GM12878 (cell line): ENCODE measurements at regions not wholly inside any gene's neighbourhood (a gene's known extent, or its start where the extent isn't known, plus 50 kb on each side); places are given as distances from the start of the nearest gene placed in this dataset.

ENCODE experiments used
- ATAC-seq: fragments of 200-7000 bp; cut with Tn5 transposase; 3 replicates; pipeline ENCODE4 v1.9.1; 2020; ENCODE audit warnings: mild to moderate bottlenecking, moderate library complexity
- BruUV-seq: library from RNA; stranded (reverse); fragments of 400-500 nt; replicated peaks from 2 replicates; lab custom pipeline; 2021; lab: Mats Ljungman, UMichigan
- CTCF ChIA-PET: fragments of 300-600 bp; sonication (Branson Sonifier 250); formaldehyde crosslinking; extraction: SDS; loops from one replicate; lab custom pipeline; 2021; ENCODE audit warnings: inconsistent platforms; lab: Yijun Ruan, JAX
- POLR2A ChIA-PET: fragments of 350-600 bp; formaldehyde crosslinking; extraction: SDS; loops from one replicate; lab custom pipeline; 2021; ENCODE audit warnings: inconsistent platforms; lab: Charles Lee
- RAD21 ChIA-PET: fragments of 300-600 bp; sonication (Branson Sonifier 250); formaldehyde crosslinking; loops from one replicate; lab custom pipeline; 2023; ENCODE audit warnings: antibody characterized with exemption; ENCODE audit not compliant: unreplicated experiment; lab: Charles Lee
- SMC1A ChIA-PET: fragments of 300-600 bp; sonication (Branson Sonifier 250); formaldehyde crosslinking; loops from one replicate; lab custom pipeline; 2023; ENCODE audit not compliant: unreplicated experiment, uncharacterized antibody; lab: Charles Lee
- DNase-seq: peaks from one replicate; pipeline ENCODE4 v3.0.0-alpha.2; 2011; ENCODE audit warnings: low read depth, low spot score
- FAIRE-seq: peaks from 3 replicates; lab custom pipeline; 2011; peaks lifted over from hg19 to GRCh38; lab: Jason Lieb, UNC
- H2AFZ ChIP-seq: 2 replicates; pipeline ENCODE4 v1.6.0; 2011; ENCODE audit warnings: low read depth, low read length, control low read depth; ENCODE audit not compliant: control insufficient read depth
- H3K27ac ChIP-seq: 2 replicates; pipeline ENCODE4 v1.5.1; 2011; ENCODE audit warnings: control low read depth; ENCODE audit not compliant: control insufficient read depth, insufficient read depth
- H3K27me3 ChIP-seq, 2 experiments: replicated peaks in 1 of 2; 2 replicates each; pipeline versions ENCODE4 v1.6.0 to v1.6.1; 2011; ENCODE audit warnings: low read length in 1 of 2; ENCODE audit not compliant: control insufficient read depth in 2 of 2, insufficient read depth in 2 of 2
- H3K36me3 ChIP-seq, 2 experiments: 2 replicates each; pipeline ENCODE4 v1.5.1; 2011; ENCODE audit warnings: low read length in 1 of 2; ENCODE audit not compliant: control insufficient read depth in 2 of 2, insufficient read depth in 2 of 2
- H3K4me1 ChIP-seq: 2 replicates; pipeline ENCODE4 v1.6.1; 2011; ENCODE audit warnings: mild to moderate bottlenecking, low read length, moderate library complexity, mixed read lengths; ENCODE audit not compliant: control insufficient read depth, insufficient read depth
- H3K4me2 ChIP-seq: 2 replicates; pipeline ENCODE4 v1.6.0; 2011; ENCODE audit warnings: control low read depth; ENCODE audit not compliant: control insufficient read depth, insufficient read depth
- H3K4me3 ChIP-seq: fragments of 200-600 bp; sonication (generic); 2 replicates; pipeline ENCODE4 v1.5.1; 2016
- H3K79me2 ChIP-seq: 2 replicates; pipeline ENCODE4 v1.6.0; 2011; ENCODE audit warnings: low read length; ENCODE audit not compliant: control insufficient read depth, insufficient read depth
- H3K9ac ChIP-seq: 2 replicates; pipeline ENCODE4 v1.8.0; 2011; ENCODE audit warnings: low read length, control low read depth, mixed read lengths; ENCODE audit not compliant: control insufficient read depth, insufficient read depth
- H3K9me3 ChIP-seq: replicated peaks from 3 replicates; pipeline ENCODE4 v1.5.1; 2011; ENCODE audit warnings: mild to moderate bottlenecking, low read length; ENCODE audit not compliant: control insufficient read depth, insufficient read depth
- H4K20me1 ChIP-seq: 2 replicates; pipeline ENCODE4 v1.6.0; 2011; ENCODE audit not compliant: control insufficient read depth, insufficient read depth
- MTA2 ChIP-seq: fragments of 450-650 bp; IDR thresholded peaks from 2 replicates; pipeline ENCODE4 v1.6.1; 2016; ENCODE audit warnings: low read depth, mild to moderate bottlenecking, moderate library complexity
- NR2C2 ChIP-seq: IDR thresholded peaks from 2 replicates; pipeline ENCODE4 v1.6.1; 2011; ENCODE audit warnings: borderline replicate concordance, low read depth; ENCODE audit not compliant: control insufficient read depth, insufficient read length
- PAX8 ChIP-seq: fragments of 450-650 bp; IDR thresholded peaks from 2 replicates; pipeline ENCODE4 v1.6.1; 2017; ENCODE audit warnings: mild to moderate bottlenecking, moderate library complexity
- PML ChIP-seq: IDR thresholded peaks from 2 replicates; pipeline ENCODE4 v1.6.1; 2012; ENCODE audit warnings: low read length, inconsistent platforms
- WGBS: methylation state at CpG from one replicate; pipeline ENCODE4 v1.1.6; 2016; ENCODE audit warnings: low lambda C conversion rate; ENCODE audit not compliant: insufficient replicate concordance, insufficient coverage; ENCODE audit errors: missing lambda C conversion rate; 5-methylcytosine and 5-hydroxymethylcytosine counted together
- in situ Hi-C: fragments of 300-500 bp; cut with MboI; formaldehyde crosslinking; loops from 9 replicates; pipeline ENCODE4 v1.14.3; 2018; ENCODE audit warnings: mixed read lengths
- intact Hi-C: fragments of 100-400 bp; cut with micrococcal nuclease; formaldehyde crosslinking; loops from one replicate; pipeline ENCODE4 v1.14.2; 2022; ENCODE audit not compliant: unreplicated experiment
- TF ChIP-seq, protein P1 (sequence below): IDR thresholded peaks from 2 replicates; pipeline ENCODE4 v1.6.1; 2012; ENCODE audit warnings: improper control_type of control experiment, low read depth, low read length; ENCODE audit not compliant: insufficient replicate concordance
- TF ChIP-seq, protein P2 (sequence below): IDR thresholded peaks from 2 replicates; pipeline ENCODE4 v1.6.1; 2012; ENCODE audit warnings: low read depth, low read length, improper control_type of control experiment
- TF ChIP-seq, protein P3 (sequence below): fragments of 450-650 bp; formaldehyde crosslinking; IDR thresholded peaks from 2 replicates; pipeline ENCODE4 v1.5.0; 2022; ENCODE audit warnings: mild to moderate bottlenecking, missing genetic modification characterization
- TF ChIP-seq, protein P4 (sequence below): fragments of 450-650 bp; IDR thresholded peaks from 2 replicates; pipeline ENCODE4 v1.6.1; 2017; ENCODE audit warnings: antibody characterized with exemption, mild to moderate bottlenecking, moderate library complexity
- TF ChIP-seq, protein P5 (sequence below): fragments of 150-350 bp; IDR thresholded peaks from 2 replicates; pipeline ENCODE4 v1.6.1; 2014; ENCODE audit warnings: mild to moderate bottlenecking, low read depth, low read length

DNA sequence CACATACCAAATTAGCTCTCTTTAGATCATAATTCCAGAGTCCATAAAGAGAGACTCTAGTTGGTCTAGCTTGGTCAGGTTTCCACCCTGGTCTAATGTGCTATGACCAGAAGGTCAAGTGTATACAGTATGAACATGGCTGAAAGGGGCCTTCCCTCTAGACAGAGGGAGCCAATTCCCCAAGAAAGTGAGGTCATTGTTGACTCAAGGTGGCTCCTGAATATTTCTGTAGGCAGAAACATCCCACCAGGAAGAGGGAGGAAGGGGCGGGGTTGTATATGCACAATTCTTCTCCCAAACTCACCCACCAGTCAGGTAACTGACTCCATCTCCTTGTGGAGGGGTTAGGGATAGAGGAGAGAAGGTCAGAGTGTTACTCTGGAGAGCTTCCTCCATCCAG, 281.8 kb upstream of the PLET1 start:
- BruUV-seq = no TSS peak
- WGBS = 0% methylated on average over 1 of the region's 1 CpG
- TF ChIP-seq PAX8 (no peak), NR2C2 (no peak), PML (no peak), MTA2 (no peak)
- TF ChIP-seq, protein P1, sequence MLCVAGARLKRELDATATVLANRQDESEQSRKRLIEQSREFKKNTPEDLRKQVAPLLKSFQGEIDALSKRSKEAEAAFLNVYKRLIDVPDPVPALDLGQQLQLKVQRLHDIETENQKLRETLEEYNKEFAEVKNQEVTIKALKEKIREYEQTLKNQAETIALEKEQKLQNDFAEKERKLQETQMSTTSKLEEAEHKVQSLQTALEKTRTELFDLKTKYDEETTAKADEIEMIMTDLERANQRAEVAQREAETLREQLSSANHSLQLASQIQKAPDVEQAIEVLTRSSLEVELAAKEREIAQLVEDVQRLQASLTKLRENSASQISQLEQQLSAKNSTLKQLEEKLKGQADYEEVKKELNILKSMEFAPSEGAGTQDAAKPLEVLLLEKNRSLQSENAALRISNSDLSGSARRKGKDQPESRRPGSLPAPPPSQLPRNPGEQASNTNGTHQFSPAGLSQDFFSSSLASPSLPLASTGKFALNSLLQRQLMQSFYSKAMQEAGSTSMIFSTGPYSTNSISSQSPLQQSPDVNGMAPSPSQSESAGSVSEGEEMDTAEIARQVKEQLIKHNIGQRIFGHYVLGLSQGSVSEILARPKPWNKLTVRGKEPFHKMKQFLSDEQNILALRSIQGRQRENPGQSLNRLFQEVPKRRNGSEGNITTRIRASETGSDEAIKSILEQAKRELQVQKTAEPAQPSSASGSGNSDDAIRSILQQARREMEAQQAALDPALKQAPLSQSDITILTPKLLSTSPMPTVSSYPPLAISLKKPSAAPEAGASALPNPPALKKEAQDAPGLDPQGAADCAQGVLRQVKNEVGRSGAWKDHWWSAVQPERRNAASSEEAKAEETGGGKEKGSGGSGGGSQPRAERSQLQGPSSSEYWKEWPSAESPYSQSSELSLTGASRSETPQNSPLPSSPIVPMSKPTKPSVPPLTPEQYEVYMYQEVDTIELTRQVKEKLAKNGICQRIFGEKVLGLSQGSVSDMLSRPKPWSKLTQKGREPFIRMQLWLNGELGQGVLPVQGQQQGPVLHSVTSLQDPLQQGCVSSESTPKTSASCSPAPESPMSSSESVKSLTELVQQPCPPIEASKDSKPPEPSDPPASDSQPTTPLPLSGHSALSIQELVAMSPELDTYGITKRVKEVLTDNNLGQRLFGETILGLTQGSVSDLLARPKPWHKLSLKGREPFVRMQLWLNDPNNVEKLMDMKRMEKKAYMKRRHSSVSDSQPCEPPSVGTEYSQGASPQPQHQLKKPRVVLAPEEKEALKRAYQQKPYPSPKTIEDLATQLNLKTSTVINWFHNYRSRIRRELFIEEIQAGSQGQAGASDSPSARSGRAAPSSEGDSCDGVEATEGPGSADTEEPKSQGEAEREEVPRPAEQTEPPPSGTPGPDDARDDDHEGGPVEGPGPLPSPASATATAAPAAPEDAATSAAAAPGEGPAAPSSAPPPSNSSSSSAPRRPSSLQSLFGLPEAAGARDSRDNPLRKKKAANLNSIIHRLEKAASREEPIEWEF = no peak
- TF ChIP-seq, protein P2, sequence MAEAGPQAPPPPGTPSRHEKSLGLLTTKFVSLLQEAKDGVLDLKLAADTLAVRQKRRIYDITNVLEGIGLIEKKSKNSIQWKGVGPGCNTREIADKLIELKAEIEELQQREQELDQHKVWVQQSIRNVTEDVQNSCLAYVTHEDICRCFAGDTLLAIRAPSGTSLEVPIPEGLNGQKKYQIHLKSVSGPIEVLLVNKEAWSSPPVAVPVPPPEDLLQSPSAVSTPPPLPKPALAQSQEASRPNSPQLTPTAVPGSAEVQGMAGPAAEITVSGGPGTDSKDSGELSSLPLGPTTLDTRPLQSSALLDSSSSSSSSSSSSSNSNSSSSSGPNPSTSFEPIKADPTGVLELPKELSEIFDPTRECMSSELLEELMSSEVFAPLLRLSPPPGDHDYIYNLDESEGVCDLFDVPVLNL = no peak
- TF ChIP-seq, protein P3, sequence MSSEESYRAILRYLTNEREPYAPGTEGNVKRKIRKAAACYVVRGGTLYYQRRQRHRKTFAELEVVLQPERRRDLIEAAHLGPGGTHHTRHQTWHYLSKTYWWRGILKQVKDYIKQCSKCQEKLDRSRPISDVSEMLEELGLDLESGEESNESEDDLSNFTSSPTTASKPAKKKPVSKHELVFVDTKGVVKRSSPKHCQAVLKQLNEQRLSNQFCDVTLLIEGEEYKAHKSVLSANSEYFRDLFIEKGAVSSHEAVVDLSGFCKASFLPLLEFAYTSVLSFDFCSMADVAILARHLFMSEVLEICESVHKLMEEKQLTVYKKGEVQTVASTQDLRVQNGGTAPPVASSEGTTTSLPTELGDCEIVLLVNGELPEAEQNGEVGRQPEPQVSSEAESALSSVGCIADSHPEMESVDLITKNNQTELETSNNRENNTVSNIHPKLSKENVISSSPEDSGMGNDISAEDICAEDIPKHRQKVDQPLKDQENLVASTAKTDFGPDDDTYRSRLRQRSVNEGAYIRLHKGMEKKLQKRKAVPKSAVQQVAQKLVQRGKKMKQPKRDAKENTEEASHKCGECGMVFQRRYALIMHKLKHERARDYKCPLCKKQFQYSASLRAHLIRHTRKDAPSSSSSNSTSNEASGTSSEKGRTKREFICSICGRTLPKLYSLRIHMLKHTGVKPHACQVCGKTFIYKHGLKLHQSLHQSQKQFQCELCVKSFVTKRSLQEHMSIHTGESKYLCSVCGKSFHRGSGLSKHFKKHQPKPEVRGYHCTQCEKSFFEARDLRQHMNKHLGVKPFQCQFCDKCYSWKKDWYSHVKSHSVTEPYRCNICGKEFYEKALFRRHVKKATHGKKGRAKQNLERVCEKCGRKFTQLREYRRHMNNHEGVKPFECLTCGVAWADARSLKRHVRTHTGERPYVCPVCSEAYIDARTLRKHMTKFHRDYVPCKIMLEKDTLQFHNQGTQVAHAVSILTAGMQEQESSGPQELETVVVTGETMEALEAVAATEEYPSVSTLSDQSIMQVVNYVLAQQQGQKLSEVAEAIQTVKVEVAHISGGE (CRISPR knock-in tag) = no peak
- TF ChIP-seq, protein P4, sequence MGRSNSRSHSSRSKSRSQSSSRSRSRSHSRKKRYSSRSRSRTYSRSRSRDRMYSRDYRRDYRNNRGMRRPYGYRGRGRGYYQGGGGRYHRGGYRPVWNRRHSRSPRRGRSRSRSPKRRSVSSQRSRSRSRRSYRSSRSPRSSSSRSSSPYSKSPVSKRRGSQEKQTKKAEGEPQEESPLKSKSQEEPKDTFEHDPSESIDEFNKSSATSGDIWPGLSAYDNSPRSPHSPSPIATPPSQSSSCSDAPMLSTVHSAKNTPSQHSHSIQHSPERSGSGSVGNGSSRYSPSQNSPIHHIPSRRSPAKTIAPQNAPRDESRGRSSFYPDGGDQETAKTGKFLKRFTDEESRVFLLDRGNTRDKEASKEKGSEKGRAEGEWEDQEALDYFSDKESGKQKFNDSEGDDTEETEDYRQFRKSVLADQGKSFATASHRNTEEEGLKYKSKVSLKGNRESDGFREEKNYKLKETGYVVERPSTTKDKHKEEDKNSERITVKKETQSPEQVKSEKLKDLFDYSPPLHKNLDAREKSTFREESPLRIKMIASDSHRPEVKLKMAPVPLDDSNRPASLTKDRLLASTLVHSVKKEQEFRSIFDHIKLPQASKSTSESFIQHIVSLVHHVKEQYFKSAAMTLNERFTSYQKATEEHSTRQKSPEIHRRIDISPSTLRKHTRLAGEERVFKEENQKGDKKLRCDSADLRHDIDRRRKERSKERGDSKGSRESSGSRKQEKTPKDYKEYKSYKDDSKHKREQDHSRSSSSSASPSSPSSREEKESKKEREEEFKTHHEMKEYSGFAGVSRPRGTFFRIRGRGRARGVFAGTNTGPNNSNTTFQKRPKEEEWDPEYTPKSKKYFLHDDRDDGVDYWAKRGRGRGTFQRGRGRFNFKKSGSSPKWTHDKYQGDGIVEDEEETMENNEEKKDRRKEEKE = no peak
- TF ChIP-seq, protein P5, sequence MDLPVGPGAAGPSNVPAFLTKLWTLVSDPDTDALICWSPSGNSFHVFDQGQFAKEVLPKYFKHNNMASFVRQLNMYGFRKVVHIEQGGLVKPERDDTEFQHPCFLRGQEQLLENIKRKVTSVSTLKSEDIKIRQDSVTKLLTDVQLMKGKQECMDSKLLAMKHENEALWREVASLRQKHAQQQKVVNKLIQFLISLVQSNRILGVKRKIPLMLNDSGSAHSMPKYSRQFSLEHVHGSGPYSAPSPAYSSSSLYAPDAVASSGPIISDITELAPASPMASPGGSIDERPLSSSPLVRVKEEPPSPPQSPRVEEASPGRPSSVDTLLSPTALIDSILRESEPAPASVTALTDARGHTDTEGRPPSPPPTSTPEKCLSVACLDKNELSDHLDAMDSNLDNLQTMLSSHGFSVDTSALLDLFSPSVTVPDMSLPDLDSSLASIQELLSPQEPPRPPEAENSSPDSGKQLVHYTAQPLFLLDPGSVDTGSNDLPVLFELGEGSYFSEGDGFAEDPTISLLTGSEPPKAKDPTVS = no peak

More for the DNA sequence above, 281.8 kb upstream of the PLET1 start:
- intact Hi-C loops (no loop called here), in situ Hi-C loops (no loop called here)
- ChIA-PET SMC1A (no interaction called here), CTCF (interaction anchor here (0.5 to 1.0 kb wide), 2 partner anchors 46 to 599 kb away, joined by 3 to 4 read pairs; no protein-coding TSS in a partner anchor), POLR2A (no interaction called here), RAD21 (no interaction called here)
- H3K9me3 ChIP-seq = no peaks in the 10 kb centered on the region
- H3K27ac ChIP-seq = no peak overlapping the region
- H3K4me2 ChIP-seq = no peak overlapping the region
- no peaks in the 10 kb centered on the region for H3K36me3 ChIP-seq
- H4K20me1 ChIP-seq = no peaks in the 10 kb centered on the region
- H3K4me3 ChIP-seq = no peak overlapping the region
- no peak overlapping the region for H2AFZ ChIP-seq
- H3K27me3 ChIP-seq = no peaks in the 10 kb centered on the region; a peak in 1 of 4 replicates
- no peak overlapping the region for H3K9ac ChIP-seq
- no peak for FAIRE-seq
- H3K79me2 ChIP-seq = no peaks in the 10 kb centered on the region
- H3K4me1 ChIP-seq = no peaks in the 10 kb centered on the region
- ATAC-seq = no peak
- DNase-seq = no peak
